GM20000 (cell line): ENCODE measurements at regions not wholly inside any gene's neighbourhood (a gene's known extent, or its start where the extent isn't known, plus 50 kb on each side); places are given as distances from the start of the nearest gene placed in this dataset.

Experiments
- DNase-seq: peaks from one replicate; pipeline ENCODE4 v3.0.0; 2012; ENCODE audit warnings: low spot score
- CTCF ChIP-seq: IDR thresholded peaks from 2 replicates; pipeline ENCODE4 v1.5.1; 2012; ENCODE audit warnings: mild to moderate bottlenecking, control low read depth; ENCODE audit errors: extremely low read depth, missing control alignments

GRCh38 chr6:139528471-139528870, 154.0 kb upstream of the CITED2 start:
- DNase-seq: no peak
- TF ChIP-seq CTCF: no peak

- no peak for DNase-seq
- no peak for TF ChIP-seq CTCF
Measured at GRCh38 chr6:139525415-139525814, 151.0 kb upstream of the CITED2 start.

GRCh38 chr6:139523986-139524385, 149.5 kb upstream of the CITED2 start:
- TF ChIP-seq CTCF: no peak

GRCh38 chr6:139522511-139523220, 148.2 kb upstream of the CITED2 start:
- no peak for TF ChIP-seq CTCF
- no peak for DNase-seq

More at GRCh38 chr6:139523986-139524385, 149.5 kb upstream of the CITED2 start:
- no peak for DNase-seq

- no peak for TF ChIP-seq CTCF
- no peak for DNase-seq
Measured at GRCh38 chr6:139521338-139521737, 146.9 kb upstream of the CITED2 start.

GRCh38 chr6:139520321-139520768, 145.9 kb upstream of the CITED2 start:
- no peak for TF ChIP-seq CTCF
- DNase-seq: no peak

- DNase-seq: no peak
- no peak for TF ChIP-seq CTCF
Measured at GRCh38 chr6:139519571-139520031, 145.2 kb upstream of the CITED2 start.
